BLaER1 treated with 17β-estradiol and CSF1 and Interleukin-3, amounts not matched to agents 10 nM and 100 nM (cell line): ENCODE measurements at regions not wholly inside any gene's neighbourhood (a gene's known extent, or its start where the extent isn't known, plus 50 kb on each side); places are given as distances from the start of the nearest gene placed in this dataset.

Source experiments
- H3K27ac ChIP-seq, 11 experiments: shearing (Covaris generic); formaldehyde crosslinking; 2 replicates each; pipeline ENCODE4 v1.8.1; 2022
- H3K27me3 ChIP-seq, 11 experiments: shearing (Covaris generic); formaldehyde crosslinking; 2 replicates each; pipeline ENCODE4 v1.8.1; 2022
- H3K36me3 ChIP-seq, 11 experiments: shearing (Covaris generic); formaldehyde crosslinking; 2 replicates each; pipeline ENCODE4 v1.8.1; 2022
- H3K4me1 ChIP-seq, 10 experiments: shearing (Covaris generic); formaldehyde crosslinking; 2 replicates each; pipeline ENCODE4 v1.8.1; 2022
- H3K4me2 ChIP-seq, 11 experiments: shearing (Covaris generic); formaldehyde crosslinking; 2 replicates each; pipeline ENCODE4 v1.8.1; 2022
- H3K4me3 ChIP-seq, 10 experiments: shearing (Covaris generic); formaldehyde crosslinking; 2 replicates each; pipeline ENCODE4 v1.8.1; 2022
- H3K9ac ChIP-seq, 11 experiments: shearing (Covaris generic); formaldehyde crosslinking; 2 replicates each; pipeline ENCODE4 v1.8.1; 2022
- H3K9me3 ChIP-seq, 11 experiments: shearing (Covaris generic); formaldehyde crosslinking; replicated peaks in 1 of 11; 2 replicates each; pipeline ENCODE4 v1.8.1; 2022
- H4K20me1 ChIP-seq, 11 experiments: shearing (Covaris generic); formaldehyde crosslinking; 2 replicates each; pipeline ENCODE4 v1.8.1; 2022
- Cebpa-rat ChIP-seq, 11 experiments: shearing (Covaris generic); IDR thresholded peaks; 2 replicates each; pipeline ENCODE4 v1.8.1; 2022

DNA sequence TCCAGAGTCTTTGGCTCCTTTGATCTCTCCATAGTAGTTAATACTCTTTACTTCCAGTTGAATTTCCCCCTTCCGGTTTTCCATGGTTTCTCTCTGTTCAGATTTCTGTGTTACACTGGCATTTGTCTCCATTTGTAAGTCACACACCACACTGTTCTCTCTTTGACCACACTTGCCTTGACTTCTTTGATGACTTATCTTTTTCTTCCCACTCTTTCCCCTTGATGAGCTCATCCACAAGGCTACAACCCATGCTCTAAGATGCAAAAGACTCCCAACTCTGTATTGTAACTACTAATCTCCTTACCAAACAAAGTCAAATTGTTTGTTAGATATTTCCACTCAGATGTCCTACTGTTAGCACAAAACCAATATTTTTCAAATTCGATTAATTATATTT lies 242.7 kb upstream of the E2F7 start:
- Histone ChIP-seq H3K9ac (no peak overlapping the region), H3K9me3 (no peaks in the 10 kb centered on the region)
- TF ChIP-seq Cebpa-rat (IDR thresholded peaks at IDR 0.05), result no peak

DNA sequence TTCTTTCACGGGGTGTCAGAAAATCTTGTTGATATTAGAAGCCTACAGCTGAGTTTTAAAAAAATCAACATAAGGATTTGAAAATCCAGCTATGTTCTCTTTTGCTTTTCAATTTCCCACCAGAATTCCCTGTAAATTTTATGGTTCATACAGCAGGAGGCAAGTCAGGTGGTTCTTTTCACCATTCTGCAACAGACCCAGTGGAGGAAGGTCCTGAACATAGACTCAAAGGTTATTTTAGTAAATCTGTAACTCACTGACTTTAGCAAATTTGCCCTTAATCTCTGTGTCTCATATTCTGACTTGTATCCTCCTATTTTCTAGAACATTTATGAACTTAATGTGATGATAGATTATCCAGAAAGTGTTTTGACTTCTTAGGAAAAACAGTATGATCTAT lies 235.4 kb upstream of the E2F7 start:
- H3K9ac ChIP-seq, result no peak overlapping the region
- peak overlapping the region in 2 of 11 experiments; percentile 12 to 57; a peak in 3 of 22 replicates for H3K27ac ChIP-seq
- H4K20me1 ChIP-seq, result no peaks in the 10 kb centered on the region
- no peaks in the 10 kb centered on the region for H3K36me3 ChIP-seq
- H3K4me1 ChIP-seq, result peaks cover 0 to 26% (median 0%) of the 10 kb centered on the region in 10 experiments; a peak in 6 of 20 replicates
- H3K4me3 ChIP-seq, result no peak overlapping the region
- H3K9me3 ChIP-seq, result no peaks in the 10 kb centered on the region
- no peaks in the 10 kb centered on the region for H3K27me3 ChIP-seq
- no peak for TF ChIP-seq Cebpa-rat (IDR thresholded peaks at IDR 0.05)
- peak overlapping the region in 3 of 11 experiments; percentile 13 to 51 (median 44); a peak in 5 of 22 replicates for H3K4me2 ChIP-seq

More for the DNA sequence above, 242.7 kb upstream of the E2F7 start:
- Histone ChIP-seq H3K4me1 (no peaks in the 10 kb centered on the region), H3K4me3 (no peak overlapping the region), H4K20me1 (no peaks in the 10 kb centered on the region), H3K4me2 (0 out of 22 replicates have a peak overlapping the region, but pooled peaks of 1 of the 11 experiments have one; percentile 12), H3K27me3 (no peaks in the 10 kb centered on the region), H3K27ac (no peak overlapping the region), H3K36me3 (no peaks in the 10 kb centered on the region)

DNA sequence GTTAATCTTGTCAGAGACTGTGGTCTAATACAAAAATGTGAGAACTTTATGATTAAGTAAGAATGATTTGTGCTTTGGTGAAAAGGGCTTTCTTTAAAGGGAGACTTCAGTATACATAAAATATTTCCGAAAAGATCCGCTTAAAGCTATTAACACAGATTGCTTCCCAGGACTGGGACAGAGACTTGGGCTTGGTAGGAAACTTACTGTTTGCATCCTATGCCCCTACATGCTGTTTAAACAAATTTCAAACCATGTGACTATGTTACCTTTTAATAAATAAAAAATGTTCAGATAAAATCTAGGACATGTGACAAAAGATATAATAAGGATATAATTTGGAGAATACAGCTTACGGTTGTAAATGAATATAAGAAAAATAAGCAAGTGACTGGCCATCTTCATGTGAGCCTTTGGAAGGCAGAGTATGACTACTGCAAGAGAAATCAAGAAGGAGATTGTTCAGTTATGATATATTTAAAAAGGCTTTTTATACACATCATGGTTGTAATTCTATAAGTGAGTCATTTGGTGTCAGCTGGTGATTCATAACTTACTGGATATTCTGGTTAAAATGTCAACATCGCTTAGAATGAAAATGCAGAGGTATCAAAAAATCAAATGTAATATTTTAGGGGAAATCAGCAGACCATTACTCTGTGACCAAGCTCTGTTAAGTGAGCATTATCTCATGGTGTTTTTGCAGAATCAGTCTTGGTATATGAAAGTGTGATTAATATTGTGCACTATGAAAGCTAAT lies 234.7 kb upstream of the E2F7 start:
- Histone ChIP-seq H3K4me1 (peaks cover 0 to 26% (median 0%) of the 10 kb centered on the region in 10 experiments; a peak in 6 of 20 replicates), H3K27ac (peak overlapping the region in 2 of 11 experiments; percentile 12 to 57; a peak in 3 of 22 replicates), H3K36me3 (no peaks in the 10 kb centered on the region), H3K4me2 (peak overlapping the region in 3 of 11 experiments; percentile 13 to 51 (median 44); a peak in 4 of 22 replicates), H3K9ac (peak overlapping the region in 1 of 11 experiments; percentile 1; a peak in 1 of 22 replicates), H3K9me3 (no peaks in the 10 kb centered on the region), H3K4me3 (no peak overlapping the region), H4K20me1 (no peaks in the 10 kb centered on the region), H3K27me3 (no peaks in the 10 kb centered on the region)
- TF ChIP-seq Cebpa-rat (IDR thresholded peaks at IDR 0.05), result no peak

DNA sequence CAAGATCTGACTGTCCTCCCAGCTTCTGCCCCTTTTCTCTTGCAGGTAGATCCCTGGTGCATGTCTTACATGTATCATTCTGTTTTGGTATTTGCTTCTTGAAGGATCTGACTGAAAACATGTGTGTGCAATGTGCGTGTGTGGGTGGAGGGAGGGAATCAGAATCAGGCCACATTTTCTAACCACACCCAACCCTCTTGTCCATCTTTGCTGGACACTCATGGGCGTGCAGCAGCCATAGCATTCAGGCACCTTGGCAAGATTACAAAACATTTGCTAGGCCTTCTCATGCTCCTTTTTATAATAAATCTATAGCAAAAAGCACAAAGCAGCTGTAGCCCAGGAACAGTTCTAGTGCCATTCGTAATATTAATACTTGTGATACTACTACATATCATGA lies 233.6 kb upstream of the E2F7 start:
- Histone ChIP-seq H3K27ac (0 out of 22 replicates have a peak overlapping the region, but pooled peaks of 1 of the 11 experiments have one; percentile 57), H3K9ac (no peak overlapping the region), H3K9me3 (no peaks in the 10 kb centered on the region), H4K20me1 (no peaks in the 10 kb centered on the region), H3K36me3 (no peaks in the 10 kb centered on the region), H3K4me1 (peaks cover 0 to 26% (median 0%) of the 10 kb centered on the region in 10 experiments; a peak in 6 of 20 replicates), H3K4me3 (no peak overlapping the region), H3K4me2 (peak overlapping the region in 2 of 11 experiments; percentile 3; a peak in 1 of 22 replicates), H3K27me3 (no peaks in the 10 kb centered on the region)
- no peak for TF ChIP-seq Cebpa-rat (IDR thresholded peaks at IDR 0.05)

DNA sequence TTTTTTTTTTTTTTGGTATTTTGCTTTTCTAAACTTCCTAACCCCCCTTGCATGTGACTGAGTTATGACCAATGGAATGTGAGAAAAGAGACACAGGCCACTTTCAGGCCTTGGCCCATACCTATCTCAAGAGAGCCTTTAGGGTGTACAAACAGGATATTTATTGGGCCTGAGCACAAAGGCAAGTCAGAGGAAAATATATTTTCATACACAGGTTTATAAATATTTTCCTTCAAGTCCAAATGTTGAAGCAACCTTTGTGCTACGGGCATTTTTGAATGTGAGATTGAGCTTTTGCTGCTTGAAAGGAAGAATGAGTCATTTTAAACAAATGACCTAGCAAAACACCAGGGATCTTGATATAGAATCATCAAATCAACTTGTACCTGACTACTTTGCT lies 228.6 kb upstream of the E2F7 start:
- no peaks in the 10 kb centered on the region for H3K36me3 ChIP-seq
- no peaks in the 10 kb centered on the region for H4K20me1 ChIP-seq
- no peaks in the 10 kb centered on the region for H3K9me3 ChIP-seq
- H3K4me1 ChIP-seq, result peaks cover 0 to 4% (median 0%) of the 10 kb centered on the region in 10 experiments; a peak in 4 of 20 replicates
- no peak overlapping the region for H3K27ac ChIP-seq
- no peak overlapping the region for H3K9ac ChIP-seq
- H3K4me2 ChIP-seq, result no peak overlapping the region
- no peak overlapping the region for H3K4me3 ChIP-seq
- no peak for TF ChIP-seq Cebpa-rat (IDR thresholded peaks at IDR 0.05)
- H3K27me3 ChIP-seq, result no peaks in the 10 kb centered on the region

DNA sequence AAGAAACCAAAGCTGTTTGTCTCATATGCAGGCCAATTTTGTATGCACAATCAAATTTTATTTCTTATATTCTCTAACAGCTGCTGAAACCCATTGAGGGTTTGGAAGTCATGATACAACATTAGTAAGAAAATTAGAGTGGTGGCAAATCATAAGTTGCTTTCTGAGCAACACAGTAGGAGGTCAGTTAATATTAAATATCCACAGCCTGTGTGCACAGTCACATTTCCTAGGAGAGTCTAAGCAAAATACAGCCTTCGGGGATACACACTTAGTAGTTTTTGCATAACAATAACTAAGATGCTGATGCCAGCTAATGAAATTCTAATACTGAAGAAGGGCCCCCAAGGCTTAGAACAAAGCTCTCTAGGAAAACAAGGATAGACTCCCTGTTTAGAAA lies 209.6 kb upstream of the E2F7 start:
- H3K4me1 ChIP-seq, result no peaks in the 10 kb centered on the region; a peak in 1 of 20 replicates
- no peak for TF ChIP-seq Cebpa-rat (IDR thresholded peaks at IDR 0.05)
- no peaks in the 10 kb centered on the region for H4K20me1 ChIP-seq
- no peaks in the 10 kb centered on the region for H3K9me3 ChIP-seq
- no peak overlapping the region for H3K4me2 ChIP-seq
- H3K27me3 ChIP-seq, result no peaks in the 10 kb centered on the region
- no peak overlapping the region for H3K9ac ChIP-seq
- H3K36me3 ChIP-seq, result no peaks in the 10 kb centered on the region
- H3K4me3 ChIP-seq, result no peak overlapping the region
- H3K27ac ChIP-seq, result no peak overlapping the region

DNA sequence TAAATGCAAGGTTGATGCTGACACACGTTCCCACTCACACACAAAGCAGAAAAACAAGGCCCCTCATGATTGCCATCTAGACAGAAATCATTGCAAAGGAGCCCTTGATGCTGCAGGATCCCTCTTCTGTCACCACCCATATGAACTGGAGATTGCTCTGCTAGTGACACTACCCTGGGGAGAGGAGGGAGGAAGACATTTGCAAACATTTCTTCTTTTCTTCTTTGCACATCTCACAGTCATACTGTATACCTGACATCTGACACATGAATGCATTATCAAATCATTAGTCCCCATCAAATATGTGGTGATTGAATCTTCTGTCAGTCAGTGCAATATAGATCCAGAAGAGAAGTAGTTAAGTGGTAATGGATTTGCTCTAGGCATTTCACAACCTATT lies 208.5 kb upstream of the E2F7 start:
- Histone ChIP-seq H3K9ac (no peak overlapping the region), H3K4me2 (no peak overlapping the region), H3K36me3 (no peaks in the 10 kb centered on the region), H3K9me3 (no peaks in the 10 kb centered on the region), H3K4me1 (peaks cover 0 to 7% (median 0%) of the 10 kb centered on the region in 10 experiments; a peak in 3 of 20 replicates), H3K27me3 (no peaks in the 10 kb centered on the region), H4K20me1 (no peaks in the 10 kb centered on the region), H3K4me3 (no peak overlapping the region), H3K27ac (no peak overlapping the region)
- TF ChIP-seq Cebpa-rat (IDR thresholded peaks at IDR 0.05), result no peak

DNA sequence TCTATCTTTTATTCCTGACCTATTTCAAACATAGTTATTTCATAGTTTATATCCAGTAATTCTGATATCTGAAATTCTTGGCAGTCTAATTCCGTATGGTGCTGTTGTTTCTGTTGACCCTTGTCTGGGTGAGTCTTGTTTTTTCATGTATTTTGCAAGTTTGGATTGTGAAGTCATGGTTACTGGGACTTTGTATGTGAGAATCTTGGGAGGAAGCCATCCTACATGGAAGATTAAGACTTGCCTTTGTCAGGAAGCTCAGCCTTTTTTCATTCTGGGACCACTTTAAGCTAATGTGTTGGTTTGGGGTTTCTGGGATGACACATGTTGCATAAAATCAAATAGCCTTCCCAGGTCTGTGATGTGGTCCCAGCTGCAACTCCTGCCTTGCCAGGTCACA lies 191.6 kb upstream of the E2F7 start:
- no peaks in the 10 kb centered on the region for H3K4me1 ChIP-seq
- peaks cover 0 to 10% (median 6%) of the 10 kb centered on the region in 11 experiments; a peak in 8 of 22 replicates for H3K9me3 ChIP-seq
- no peaks in the 10 kb centered on the region for H4K20me1 ChIP-seq
- no peaks in the 10 kb centered on the region for H3K27me3 ChIP-seq
- no peaks in the 10 kb centered on the region for H3K36me3 ChIP-seq
- no peak overlapping the region for H3K4me3 ChIP-seq
- no peak overlapping the region for H3K4me2 ChIP-seq
- no peak for TF ChIP-seq Cebpa-rat (IDR thresholded peaks at IDR 0.05)
- no peak overlapping the region for H3K9ac ChIP-seq
- no peak overlapping the region for H3K27ac ChIP-seq

DNA sequence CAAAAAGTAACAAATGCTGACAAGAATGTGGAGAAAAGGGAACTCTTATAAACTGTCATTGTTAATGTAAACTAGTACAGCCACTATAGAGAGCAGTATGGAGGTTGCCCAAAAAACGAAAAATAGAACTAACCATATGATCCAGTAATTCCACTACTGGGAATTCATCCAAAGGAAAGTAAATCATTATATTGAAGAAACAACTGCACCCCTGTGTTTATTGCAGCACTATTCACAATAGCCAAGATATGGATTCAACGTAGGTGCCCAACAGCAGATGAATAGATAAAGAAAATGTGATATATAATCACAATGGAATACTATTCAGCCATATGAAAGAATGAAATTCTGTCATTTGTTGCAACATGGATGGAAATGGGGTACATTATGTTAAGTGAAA lies 188.0 kb upstream of the E2F7 start:
- H3K27ac ChIP-seq, result no peak overlapping the region
- no peak overlapping the region for H3K4me3 ChIP-seq
- no peaks in the 10 kb centered on the region for H4K20me1 ChIP-seq
- no peak overlapping the region for H3K9ac ChIP-seq
- no peak for TF ChIP-seq Cebpa-rat (IDR thresholded peaks at IDR 0.05)
- H3K27me3 ChIP-seq, result no peaks in the 10 kb centered on the region
- no peaks in the 10 kb centered on the region for H3K4me1 ChIP-seq
- no peak overlapping the region for H3K4me2 ChIP-seq
- H3K36me3 ChIP-seq, result no peaks in the 10 kb centered on the region
- no peaks in the 10 kb centered on the region for H3K9me3 ChIP-seq

DNA sequence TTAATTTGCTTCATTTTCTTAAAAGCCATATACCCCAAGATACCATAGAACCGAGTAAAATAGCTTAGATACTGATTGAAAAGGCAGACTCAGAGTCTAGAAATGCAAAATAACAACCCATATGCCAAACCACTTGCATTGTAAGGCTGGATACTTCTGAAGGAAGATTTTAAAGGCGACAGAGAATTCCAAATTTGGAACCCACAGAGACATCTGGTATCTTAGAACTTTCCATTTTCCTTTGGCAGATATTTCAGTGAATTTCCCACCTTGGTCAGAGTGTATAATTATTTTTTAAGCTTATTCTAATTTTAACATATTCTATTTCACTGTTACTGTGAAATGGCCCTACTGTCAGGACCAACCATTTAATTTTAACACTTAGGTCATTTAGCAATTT lies 186.4 kb upstream of the E2F7 start:
- Histone ChIP-seq H3K27ac (no peak overlapping the region), H3K36me3 (no peaks in the 10 kb centered on the region), H3K9ac (no peak overlapping the region), H3K4me3 (no peak overlapping the region), H3K4me1 (no peaks in the 10 kb centered on the region), H3K4me2 (no peak overlapping the region), H4K20me1 (no peaks in the 10 kb centered on the region), H3K27me3 (no peaks in the 10 kb centered on the region), H3K9me3 (no peaks in the 10 kb centered on the region)
- TF ChIP-seq Cebpa-rat (IDR thresholded peaks at IDR 0.05), result no peak
